ENCODE measurements at regions not wholly inside any gene's neighbourhood (a gene's known extent, or its start where the extent isn't known, plus 50 kb on each side); places are given as distances from the start of the nearest gene placed in this dataset.

GRCh38 chr4:11197631-11198341 lies 230.9 kb downstream of the HS3ST1 start:
- Mint-ChIP-seq H3K27ac (ENCODE audit: unreplicated experiment) (no peak overlapping the region), H3K27me3 (ENCODE audit: unreplicated experiment) (no peaks in the 10 kb centered on the region), H3K9me3 (ENCODE audit: unreplicated experiment) (peaks cover 11% of the 10 kb centered on the region), H3K36me3 (ENCODE audit: unreplicated experiment) (no peaks in the 10 kb centered on the region), H3K4me3 (ENCODE audit: unreplicated experiment) (no peak overlapping the region), H3K4me1 (ENCODE audit: unreplicated experiment) (no peaks in the 10 kb centered on the region)
- no peak for DNase-seq (ENCODE audit: extremely low spot score, unreplicated experiment)
- TF ChIP-seq CTCF (IDR thresholded peaks at IDR 0.05) = no peak

DNA sequence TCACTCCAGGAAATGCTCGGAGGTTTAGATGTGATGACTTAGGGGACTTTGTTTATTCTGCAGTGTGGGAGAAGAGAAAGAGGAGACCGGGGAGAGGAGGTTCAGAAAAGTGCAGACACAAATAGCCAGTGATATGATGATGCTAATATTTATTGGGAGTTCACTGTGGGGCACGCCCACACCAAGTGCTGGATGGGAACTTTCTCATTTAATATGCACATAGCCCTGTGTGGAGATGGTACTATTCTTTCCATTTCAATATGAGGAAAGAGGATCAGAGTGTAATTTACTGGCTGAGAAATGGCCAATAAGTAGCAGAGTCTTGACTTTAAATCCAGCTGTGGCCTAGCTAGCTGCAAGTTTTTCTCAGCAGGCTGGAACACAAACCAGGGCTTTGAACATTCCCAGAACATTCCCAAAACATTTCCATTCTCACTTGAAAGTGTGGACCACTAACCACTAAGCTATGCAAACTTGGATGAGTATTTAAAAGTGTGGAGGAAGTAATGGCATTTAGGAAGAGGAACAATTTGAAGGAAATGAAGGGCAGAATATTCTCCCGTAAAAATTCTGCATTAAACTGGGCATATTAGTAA lies 231.7 kb downstream of the HS3ST1 start:
- no peak overlapping the region for H3K27ac Mint-ChIP-seq (ENCODE audit: unreplicated experiment)
- no peak for DNase-seq (ENCODE audit: extremely low spot score, unreplicated experiment)
- H3K36me3 Mint-ChIP-seq (ENCODE audit: unreplicated experiment) = no peaks in the 10 kb centered on the region
- no peak overlapping the region for H3K4me3 Mint-ChIP-seq (ENCODE audit: unreplicated experiment)
- peaks cover 5% of the 10 kb centered on the region for H3K9me3 Mint-ChIP-seq (ENCODE audit: unreplicated experiment)
- no peaks in the 10 kb centered on the region for H3K4me1 Mint-ChIP-seq (ENCODE audit: unreplicated experiment)
- no peaks in the 10 kb centered on the region for H3K27me3 Mint-ChIP-seq (ENCODE audit: unreplicated experiment)
- no peak for TF ChIP-seq CTCF (IDR thresholded peaks at IDR 0.05)

DNA sequence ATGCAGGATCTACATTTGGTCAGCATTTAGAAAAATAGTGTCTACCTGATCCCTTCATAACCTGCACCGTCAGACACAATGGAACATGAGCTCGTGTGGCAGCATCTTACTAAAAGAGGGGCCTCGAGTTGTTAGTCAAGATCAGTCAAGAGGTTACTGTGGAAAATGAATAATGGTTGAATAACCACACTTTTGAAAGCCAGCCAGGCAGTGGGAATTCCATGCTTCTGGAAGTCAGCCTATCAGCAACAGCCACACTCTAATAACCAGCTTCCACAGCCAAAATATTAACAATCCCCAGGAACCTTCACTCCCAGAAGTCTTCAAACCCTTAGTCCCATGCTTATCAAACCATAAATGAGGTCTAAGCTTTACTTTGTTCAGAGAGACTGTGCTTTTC lies 234.3 kb downstream of the HS3ST1 start:
- Mint-ChIP-seq H3K9me3 (ENCODE audit: unreplicated experiment) (no peaks in the 10 kb centered on the region), H3K27me3 (ENCODE audit: unreplicated experiment) (no peaks in the 10 kb centered on the region), H3K36me3 (ENCODE audit: unreplicated experiment) (no peaks in the 10 kb centered on the region), H3K4me3 (ENCODE audit: unreplicated experiment) (no peak overlapping the region), H3K4me1 (ENCODE audit: unreplicated experiment) (no peaks in the 10 kb centered on the region), H3K27ac (ENCODE audit: unreplicated experiment) (no peak overlapping the region)
- TF ChIP-seq CTCF (IDR thresholded peaks at IDR 0.05) = no peak
- DNase-seq (ENCODE audit: extremely low spot score, unreplicated experiment) = no peak

GRCh38 chr4:11189756-11190155 lies 238.9 kb downstream of the HS3ST1 start:
- H3K36me3 Mint-ChIP-seq (ENCODE audit: unreplicated experiment) = no peaks in the 10 kb centered on the region
- no peak overlapping the region for H3K4me3 Mint-ChIP-seq (ENCODE audit: unreplicated experiment)
- no peaks in the 10 kb centered on the region for H3K27me3 Mint-ChIP-seq (ENCODE audit: unreplicated experiment)
- TF ChIP-seq CTCF (IDR thresholded peaks at IDR 0.05) = no peak
- H3K9me3 Mint-ChIP-seq (ENCODE audit: unreplicated experiment) = no peaks in the 10 kb centered on the region
- no peaks in the 10 kb centered on the region for H3K4me1 Mint-ChIP-seq (ENCODE audit: unreplicated experiment)
- DNase-seq (ENCODE audit: extremely low spot score, unreplicated experiment) = no peak
- no peak overlapping the region for H3K27ac Mint-ChIP-seq (ENCODE audit: unreplicated experiment)

- Mint-ChIP-seq H3K4me1 (ENCODE audit: unreplicated experiment) (no peaks in the 10 kb centered on the region), H3K4me3 (ENCODE audit: unreplicated experiment) (no peak overlapping the region), H3K36me3 (ENCODE audit: unreplicated experiment) (no peaks in the 10 kb centered on the region), H3K9me3 (ENCODE audit: unreplicated experiment) (peaks cover 11% of the 10 kb centered on the region), H3K27ac (ENCODE audit: unreplicated experiment) (no peak overlapping the region), H3K27me3 (ENCODE audit: unreplicated experiment) (no peaks in the 10 kb centered on the region)
- DNase-seq (ENCODE audit: extremely low spot score, unreplicated experiment) = no peak
- TF ChIP-seq CTCF (IDR thresholded peaks at IDR 0.05) = no peak
Measured at GRCh38 chr4:11183356-11183740, 245.3 kb downstream of the HS3ST1 start.
